Activated T-helper 9 cell treated with anti-CD3 and anti-CD28 coated beads, Interleukin-2, amount 50 U/mL, for 16 hours (primary cell): ENCODE measurements at regions not wholly inside any gene's neighbourhood (a gene's known extent, or its start where the extent isn't known, plus 50 kb on each side); places are given as distances from the start of the nearest gene placed in this dataset.

Experiments used
- DNase-seq: peaks from one replicate; pipeline ENCODE4 v3.0.0-alpha.2; 2020; ENCODE audit warnings: low read depth

GRCh38 chr1:14100919-14101318 is 400.9 kb downstream of the PRDM2 start:
- no peak for DNase-seq

- no peak for DNase-seq
These were observed 402.2 kb downstream of the PRDM2 start for GRCh38 chr1:14102180-14102579.

- DNase-seq = no peak
These were observed 404.0 kb downstream of the PRDM2 start for GRCh38 chr1:14103878-14104430.

- no peak for DNase-seq
These were observed 406.1 kb downstream of the PRDM2 start for GRCh38 chr1:14106126-14106525.

- no peak for DNase-seq
These were observed 406.8 kb downstream of the PRDM2 start for GRCh38 chr1:14106679-14107313.

GRCh38 chr1:14108356-14109275 is 408.6 kb downstream of the PRDM2 start:
- DNase-seq = no peak

GRCh38 chr1:14109276-14109635 is 409.3 kb downstream of the PRDM2 start:
- no peak for DNase-seq

GRCh38 chr1:14110040-14110439 is 410.1 kb downstream of the PRDM2 start:
- no peak for DNase-seq

GRCh38 chr1:14111121-14111520 is 411.1 kb downstream of the PRDM2 start:
- no peak for DNase-seq

- DNase-seq = no peak
These were observed 412.6 kb downstream of the PRDM2 start for GRCh38 chr1:14112613-14113012.

GRCh38 chr1:14113271-14113670 is 413.3 kb downstream of the PRDM2 start:
- no peak for DNase-seq

- DNase-seq = no peak
These were observed 414.0 kb downstream of the PRDM2 start for GRCh38 chr1:14113841-14114567.

GRCh38 chr1:14115976-14116375 is 416.0 kb downstream of the PRDM2 start:
- no peak for DNase-seq

GRCh38 chr1:14117700-14118099 is 417.7 kb downstream of the PRDM2 start:
- DNase-seq = no peak

GRCh38 chr1:14118691-14119485 is 418.9 kb downstream of the PRDM2 start:
- DNase-seq = no peak

GRCh38 chr1:14120895-14121294 is 420.9 kb downstream of the PRDM2 start:
- no peak for DNase-seq

- no peak for DNase-seq
These were observed 428.1 kb downstream of the PRDM2 start for GRCh38 chr1:14128096-14128495.

GRCh38 chr1:14129009-14129408 is 429.0 kb downstream of the PRDM2 start:
- no peak for DNase-seq

GRCh38 chr1:14135070-14135469 is 435.1 kb downstream of the PRDM2 start:
- DNase-seq = no peak

GRCh38 chr1:14136152-14136763 is 436.3 kb downstream of the PRDM2 start:
- DNase-seq = no peak

GRCh38 chr1:14136881-14137280 is 436.9 kb downstream of the PRDM2 start:
- no peak for DNase-seq
